Right ventricle myocardium inferior (tissue), 1 donor: ENCODE measurements at regions not wholly inside any gene's neighbourhood (a gene's known extent, or its start where the extent isn't known, plus 50 kb on each side); places are given as distances from the start of the nearest gene placed in this dataset.

Experiments used
- ATAC-seq: fragments of 200-7000 bp; cut with Tn5 transposase; one replicate; pipeline ENCODE4 v1.9.1; 2020; ENCODE audit warnings: mild to moderate bottlenecking, moderate library complexity
- DNase-seq: peaks from one replicate; pipeline ENCODE4 v3.0.0; 2021; ENCODE audit errors: missing footprints
- intact Hi-C: fragments of 100-400 bp; cut with DNase I; formaldehyde crosslinking; loops from one replicate; pipeline ENCODE4 v1.11.0; 2022
- donor health status: DM: no; HTN: yes; CAD: no; lungs with severe emphysema.

GRCh38 chr7:130891254-130892094, 157.5 kb upstream of the KLF14 start:
- DNase-seq = peak; percentile 75
- intact Hi-C loops = no loop called here
- ATAC-seq = peak; percentile 68

- DNase-seq = no peak
- peak; percentile 29 for ATAC-seq
These were observed 159.5 kb upstream of the KLF14 start for GRCh38 chr7:130893441-130893894.

DNA sequence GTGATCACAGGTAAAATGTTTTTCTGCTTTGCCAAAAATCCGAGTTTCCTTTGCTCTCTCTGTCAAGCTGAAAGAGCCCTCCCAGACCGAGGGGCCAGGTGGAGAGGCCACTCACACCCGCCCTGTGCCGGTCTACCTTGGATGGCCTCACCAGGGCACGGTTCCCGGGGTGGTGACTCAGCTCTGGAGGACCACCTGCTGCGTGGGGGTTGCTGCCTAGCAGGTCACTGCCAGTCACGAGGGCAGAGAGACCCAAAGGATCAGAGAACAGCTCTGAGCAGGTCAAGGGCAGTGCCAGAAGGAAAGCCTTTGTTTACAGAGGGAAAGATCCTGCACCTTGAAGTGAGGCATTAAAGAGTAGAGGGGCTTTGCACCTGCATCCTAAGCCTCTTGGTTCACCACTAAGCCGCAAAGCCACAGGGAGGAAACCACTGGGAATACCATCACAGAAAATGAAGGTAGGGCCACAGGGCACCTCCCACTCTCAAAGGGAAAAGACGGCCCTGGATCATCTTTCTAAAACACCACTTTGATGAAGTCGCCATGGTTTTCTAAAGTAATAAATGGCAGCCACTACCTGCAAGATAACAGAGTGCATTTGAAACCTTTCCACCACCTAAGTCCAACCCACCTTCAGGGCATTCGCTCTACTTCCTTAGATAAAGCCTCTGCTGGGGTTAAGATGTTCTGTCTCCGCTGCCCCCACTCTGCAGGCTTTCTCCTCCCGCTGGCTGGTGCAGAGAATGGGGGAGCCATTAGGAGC, 160.3 kb upstream of the KLF14 start:
- peak; percentile 81 for DNase-seq
- intact Hi-C loops = no loop called here
- peak; percentile 34 for ATAC-seq

More at GRCh38 chr7:130893441-130893894, 159.5 kb upstream of the KLF14 start:
- intact Hi-C loops = no loop called here

- DNase-seq = no peak
- no peak for ATAC-seq
- intact Hi-C loops = loop anchor here (5.0 kb wide), 3 partner anchors 112 to 407 kb away; no protein-coding TSS in a partner anchor
These were observed 161.1 kb upstream of the KLF14 start for GRCh38 chr7:130894909-130895750.

GRCh38 chr7:130896051-130896881, 162.3 kb upstream of the KLF14 start:
- intact Hi-C loops = loop anchor here (2.0 to 5.0 kb wide), 4 partner anchors 111 to 406 kb away; no protein-coding TSS in a partner anchor
- ATAC-seq = no peak

GRCh38 chr7:130896898-130897514, 163.0 kb upstream of the KLF14 start:
- peak; percentile 82 for DNase-seq
- intact Hi-C loops = loop anchor here (2.0 to 5.0 kb wide), 4 partner anchors 110 to 405 kb away; no protein-coding TSS in a partner anchor
- ATAC-seq = peak; percentile 59

More at GRCh38 chr7:130896051-130896881, 162.3 kb upstream of the KLF14 start:
- no peak for DNase-seq

GRCh38 chr7:130897515-130898419, 163.8 kb upstream of the KLF14 start:
- no peak for DNase-seq
- no peak for ATAC-seq

DNA sequence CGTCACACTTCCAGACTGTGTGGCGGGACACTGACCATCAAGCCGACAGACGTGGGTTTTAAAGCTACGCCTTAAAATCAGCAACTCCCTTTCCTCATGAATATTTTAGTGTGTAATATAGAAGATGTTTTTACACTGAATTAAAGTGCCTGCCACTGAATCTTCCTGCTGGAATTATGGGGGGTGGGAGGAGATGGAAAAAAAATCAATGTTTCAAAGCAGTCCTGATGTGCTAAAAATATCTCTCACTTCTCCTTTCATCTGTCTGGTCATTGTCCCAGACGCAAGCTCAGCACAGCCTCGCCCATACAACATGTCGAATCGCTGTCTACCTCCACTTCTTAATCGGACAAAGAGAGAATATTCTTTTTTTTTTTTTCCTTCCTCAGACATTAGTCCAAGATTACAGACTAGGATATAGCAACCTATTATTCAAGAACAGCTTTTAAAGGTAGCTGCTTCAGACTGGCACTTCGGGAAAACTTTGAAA, 165.1 kb upstream of the KLF14 start:
- intact Hi-C loops = loop anchor here (5.0 kb wide), 3 partner anchors 108 to 403 kb away; no protein-coding TSS in a partner anchor
- DNase-seq (no peak), ATAC-seq (no peak)

More at GRCh38 chr7:130897515-130898419, 163.8 kb upstream of the KLF14 start:
- intact Hi-C loops = loop anchor here (2.0 to 5.0 kb wide), 4 partner anchors 110 to 405 kb away; no protein-coding TSS in a partner anchor

DNA sequence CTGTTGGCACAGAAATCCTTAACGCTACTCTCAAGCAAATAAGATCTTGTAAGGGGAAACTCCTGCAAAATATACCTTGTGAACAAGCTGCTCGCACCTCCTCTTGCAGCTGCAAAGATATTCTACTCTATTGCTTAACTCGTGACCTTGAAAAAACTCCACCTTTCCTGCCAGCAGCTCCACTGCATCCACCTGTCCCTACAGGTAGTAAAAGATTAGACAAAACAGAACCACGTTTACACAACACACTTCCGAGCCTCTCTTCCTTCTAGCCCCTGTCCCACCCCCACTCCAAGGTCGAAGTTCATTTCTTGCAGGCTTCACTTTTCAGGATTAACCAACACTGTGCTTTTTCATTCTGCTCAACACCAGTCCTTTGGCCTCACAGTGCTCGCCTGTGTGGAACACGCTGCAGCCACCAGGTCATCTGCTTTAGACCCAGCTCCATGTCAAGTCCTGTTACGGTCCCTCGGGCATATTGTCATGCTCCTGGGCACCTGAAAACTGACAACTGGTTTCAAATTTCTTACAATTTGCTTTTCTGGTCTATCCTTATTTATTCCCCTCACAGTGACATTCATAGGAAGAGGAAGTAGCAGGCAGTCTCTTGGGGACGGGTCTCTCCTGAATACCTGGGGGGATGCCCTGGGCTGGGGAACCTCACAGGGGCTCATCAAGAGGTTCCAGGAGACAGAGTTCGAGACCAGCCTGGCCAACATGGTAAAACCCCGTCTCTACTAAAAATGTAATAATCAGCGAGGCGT, 165.8 kb upstream of the KLF14 start:
- no peak for DNase-seq
- ATAC-seq = no peak
- intact Hi-C loops = loop anchor here (5.0 kb wide), 3 partner anchors 107 to 402 kb away; no protein-coding TSS in a partner anchor

GRCh38 chr7:130900471-130901076, 166.6 kb upstream of the KLF14 start:
- intact Hi-C loops = no loop called here
- ATAC-seq (no peak), DNase-seq (no peak)

DNA sequence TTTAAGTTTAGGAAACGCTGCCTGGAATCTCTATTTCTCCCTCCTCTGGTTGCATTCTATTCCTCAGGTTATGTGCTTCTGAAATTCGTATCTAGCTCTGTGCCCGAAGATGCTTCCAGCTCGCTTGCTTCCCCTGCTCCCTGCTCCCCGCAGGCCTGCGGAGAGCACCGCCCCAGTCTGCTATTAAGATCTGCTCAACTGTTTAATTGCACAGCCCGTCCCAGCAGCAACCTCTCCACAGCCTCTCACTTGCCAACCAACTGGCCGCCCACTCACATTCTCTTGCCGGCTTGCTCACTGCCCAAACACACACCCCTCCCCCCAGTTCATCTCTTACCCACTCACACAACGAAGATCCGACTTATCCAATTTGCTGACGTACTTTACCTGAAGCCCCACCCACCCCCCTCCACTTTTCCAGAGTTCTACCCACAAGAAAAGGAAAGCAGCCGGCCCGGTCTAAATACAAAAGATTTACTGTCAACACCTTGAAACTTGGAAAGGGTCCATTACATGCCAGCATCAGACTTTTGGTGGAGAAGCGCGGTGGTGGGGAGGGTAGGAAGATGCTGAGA, 167.3 kb upstream of the KLF14 start:
- intact Hi-C loops = no loop called here
- DNase-seq (no peak), ATAC-seq (peak; percentile 74)

DNA sequence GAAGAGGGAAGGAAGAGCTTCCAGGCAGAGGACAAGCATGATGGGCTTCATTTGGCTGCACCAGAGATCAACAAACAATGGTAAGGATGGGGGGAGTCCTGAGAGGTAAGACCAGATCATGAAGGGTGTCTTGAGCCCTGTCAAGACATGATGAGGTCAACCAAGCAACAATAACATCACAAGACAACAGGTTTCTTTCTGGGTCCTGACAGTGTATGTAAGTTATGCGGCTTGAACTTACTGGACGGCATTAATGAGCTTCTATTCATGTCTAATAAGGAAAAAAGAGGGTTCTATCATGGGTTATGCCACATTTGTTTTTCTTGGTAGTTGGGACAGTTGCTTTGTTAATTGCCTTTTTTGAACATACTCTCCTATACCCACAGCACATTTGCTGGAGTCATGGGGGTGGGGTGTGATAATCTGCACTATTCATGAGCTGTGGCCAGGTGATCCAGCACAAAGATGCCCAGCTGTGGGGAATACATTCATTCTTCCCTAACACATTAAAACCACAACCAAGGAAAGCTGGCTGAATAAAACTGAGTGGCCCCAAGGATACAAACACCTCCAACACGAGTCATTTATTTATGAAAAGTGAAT, 168.8 kb upstream of the KLF14 start:
- ATAC-seq (no peak), DNase-seq (no peak)
- intact Hi-C loops = no loop called here

DNA sequence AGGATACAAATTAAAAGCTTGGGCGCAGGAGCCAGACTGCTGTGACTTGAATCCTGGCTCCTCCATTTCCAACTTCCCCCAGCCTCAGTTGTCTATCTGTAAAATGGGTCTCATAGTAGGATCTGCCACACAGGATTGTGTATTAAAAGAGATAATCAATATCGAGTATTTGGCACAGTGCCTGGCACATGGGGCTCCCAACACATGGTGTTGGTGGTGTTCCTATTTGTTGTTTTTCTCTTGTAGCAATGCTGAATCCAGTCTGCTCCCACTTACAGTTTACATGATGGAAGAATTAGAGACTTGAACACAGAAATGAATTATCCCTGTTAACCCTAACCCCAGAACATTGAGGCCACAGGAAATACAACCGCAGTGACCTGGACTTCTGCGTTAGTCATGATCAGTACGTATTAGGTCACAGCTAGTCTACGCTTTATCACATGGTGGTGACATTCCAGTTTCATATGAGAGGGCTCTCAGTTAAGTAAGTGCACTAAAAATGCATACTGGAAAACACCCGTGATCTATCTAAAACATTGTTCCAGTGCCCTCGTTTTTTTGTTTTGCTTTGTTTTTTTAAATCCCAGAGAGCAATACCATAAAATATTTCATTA, 169.5 kb upstream of the KLF14 start:
- DNase-seq = no peak
- intact Hi-C loops = no loop called here
- peak; percentile 45 for ATAC-seq
